AG20443 (cell line): ENCODE measurements at regions not wholly inside any gene's neighbourhood (a gene's known extent, or its start where the extent isn't known, plus 50 kb on each side); places are given as distances from the start of the nearest gene placed in this dataset.
A peak's percentile ranks its signal among the peaks of the same experiment; 100 is the strongest.

Experiments
- DNase-seq: peaks from one replicate; pipeline ENCODE4 v3.0.0; 2012; ENCODE audit warnings: low spot score, mixed read lengths

DNA sequence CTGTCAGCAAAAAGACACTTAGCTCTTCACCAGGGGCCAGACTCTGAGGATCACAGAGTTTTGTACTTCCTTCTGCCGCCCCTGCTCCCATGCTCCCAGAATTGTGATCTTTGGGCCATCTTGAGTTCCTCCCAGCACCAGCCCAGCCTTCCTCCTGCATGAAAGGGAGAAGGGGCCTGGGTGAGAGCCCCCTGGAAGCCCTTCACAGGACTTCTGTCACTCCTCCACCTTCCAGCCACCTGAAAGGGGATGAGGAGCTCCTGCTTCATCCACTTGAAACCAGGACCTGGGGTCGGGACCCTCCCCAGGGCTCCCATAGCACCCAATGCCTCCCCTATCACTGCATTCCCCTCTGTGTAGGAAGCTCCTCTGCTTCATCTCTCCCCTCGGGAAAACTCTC, 174.2 kb downstream of the BUD13 start:
- no peak for DNase-seq

DNA sequence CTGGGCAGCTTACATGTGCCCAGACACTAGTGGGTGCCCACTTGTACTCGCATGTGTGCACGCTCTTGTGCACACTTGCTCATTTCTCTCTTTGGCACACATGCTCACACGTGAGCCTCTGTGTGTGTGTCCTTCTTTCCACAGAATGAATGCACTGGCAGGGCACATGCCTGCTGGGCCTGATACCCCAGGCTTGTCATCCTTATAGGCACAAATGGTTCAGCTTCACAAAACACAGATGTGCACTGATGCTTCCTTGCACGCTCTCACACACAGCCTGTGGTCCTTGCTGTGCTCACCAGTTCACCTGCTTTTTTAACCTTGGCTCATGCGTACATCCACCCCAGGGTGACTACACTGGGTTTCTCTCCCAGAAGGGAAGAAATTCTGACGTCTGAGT, 174.8 kb downstream of the BUD13 start:
- DNase-seq: no peak

DNA sequence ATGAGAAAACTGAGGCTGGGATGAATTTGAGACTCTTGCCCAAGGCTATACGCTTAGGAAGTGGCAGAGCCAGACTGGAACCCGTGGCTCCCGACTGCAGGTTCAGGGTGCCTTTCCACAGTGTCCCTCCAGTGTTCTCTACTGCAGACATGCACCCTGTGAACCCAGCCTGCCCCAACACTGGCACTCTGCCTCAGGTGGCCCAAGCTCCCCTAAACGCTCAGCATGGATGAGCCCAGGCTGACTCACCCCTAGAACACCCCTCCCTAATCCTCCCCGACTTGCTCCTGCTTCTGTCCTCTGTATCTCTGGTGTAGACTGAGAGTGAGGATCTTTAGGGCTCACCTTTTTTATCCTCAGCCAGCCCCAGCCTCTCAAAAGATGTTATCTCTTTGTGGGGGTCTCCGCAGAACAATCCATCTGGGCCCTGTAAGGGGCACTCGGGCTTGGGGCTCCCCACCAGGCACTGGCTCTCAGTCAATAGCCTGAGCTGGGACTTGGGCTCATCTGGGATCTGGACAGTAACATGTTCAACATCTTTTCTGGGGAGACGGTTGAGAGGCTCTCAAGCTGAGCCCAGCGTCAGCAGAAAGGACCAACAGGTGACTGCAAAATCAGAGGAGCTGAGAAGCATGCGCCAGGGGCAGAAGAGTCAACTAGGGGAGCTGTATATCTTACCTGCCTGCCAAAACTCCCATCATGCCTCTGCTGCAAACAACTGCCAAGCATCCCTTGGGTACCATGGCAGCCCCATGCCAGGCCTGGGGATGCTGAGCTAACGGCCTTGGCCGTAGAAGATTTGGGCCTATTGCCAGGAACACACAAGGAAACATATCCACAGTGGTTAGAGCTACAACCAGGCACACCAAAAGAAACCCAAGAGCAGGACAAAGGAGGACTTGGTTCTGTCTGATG, 176.2 kb downstream of the BUD13 start:
- no peak for DNase-seq

DNA sequence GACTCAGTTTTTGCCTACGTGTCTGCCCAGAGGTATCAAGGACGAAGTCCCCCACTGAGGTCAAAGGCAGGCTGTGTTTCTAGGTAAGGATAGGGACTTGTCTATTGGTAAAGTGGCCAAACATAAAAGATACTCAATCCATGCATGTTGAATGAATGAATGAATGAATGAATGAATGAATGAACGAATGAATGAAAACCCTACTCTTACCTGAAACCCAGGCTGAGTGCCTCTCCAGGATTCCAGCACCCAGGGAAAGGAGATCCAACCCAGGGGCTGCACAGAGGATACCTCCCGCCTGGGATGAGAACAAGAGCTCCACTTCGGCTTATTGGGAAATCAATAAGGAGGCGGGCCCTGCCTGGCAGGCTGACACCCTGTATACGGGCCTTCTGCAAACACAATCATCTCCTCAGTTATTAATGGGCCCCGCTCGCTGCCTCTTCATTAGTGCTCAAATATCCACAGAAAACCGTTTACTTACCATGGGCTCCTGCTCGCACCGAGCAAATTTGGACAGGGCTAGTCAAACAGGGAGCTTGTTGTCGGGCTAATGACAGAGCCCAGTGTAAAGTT, 177.4 kb downstream of the BUD13 start:
- no peak for DNase-seq

DNA sequence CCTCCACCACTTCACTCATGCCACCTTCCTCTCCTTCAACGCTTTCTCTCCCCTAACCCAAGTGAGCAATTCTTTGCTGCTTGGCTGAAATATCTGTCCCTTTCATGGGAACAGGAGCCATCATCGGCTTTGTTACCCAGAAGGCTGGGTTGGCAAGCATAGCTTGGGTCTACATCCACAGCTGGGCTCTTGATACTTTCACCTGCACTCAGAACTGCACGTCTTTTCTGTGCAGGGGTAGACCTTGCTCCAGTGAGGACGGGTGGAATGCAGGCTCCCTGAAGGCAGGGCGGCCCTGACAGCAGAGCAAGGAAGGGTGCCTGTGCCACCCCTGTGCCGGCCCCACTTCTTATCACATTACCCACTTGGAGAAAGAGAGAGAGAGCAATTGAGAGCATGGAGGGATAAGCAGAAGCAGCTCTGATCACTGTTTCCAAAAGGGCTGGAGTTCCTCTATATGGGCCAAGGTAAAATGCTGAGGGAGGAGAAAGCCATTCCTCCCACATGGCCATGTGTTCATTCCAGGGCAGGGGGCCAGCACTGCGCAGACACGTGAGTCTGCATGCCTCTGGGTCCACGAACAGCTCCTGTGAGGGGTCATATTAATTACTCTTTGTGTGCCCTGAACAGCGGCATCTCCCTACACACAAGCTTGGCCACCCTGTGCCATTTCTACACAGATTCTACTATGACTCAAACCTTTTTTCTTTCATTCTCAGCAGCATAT, 181.8 kb downstream of the BUD13 start:
- no peak for DNase-seq

DNA sequence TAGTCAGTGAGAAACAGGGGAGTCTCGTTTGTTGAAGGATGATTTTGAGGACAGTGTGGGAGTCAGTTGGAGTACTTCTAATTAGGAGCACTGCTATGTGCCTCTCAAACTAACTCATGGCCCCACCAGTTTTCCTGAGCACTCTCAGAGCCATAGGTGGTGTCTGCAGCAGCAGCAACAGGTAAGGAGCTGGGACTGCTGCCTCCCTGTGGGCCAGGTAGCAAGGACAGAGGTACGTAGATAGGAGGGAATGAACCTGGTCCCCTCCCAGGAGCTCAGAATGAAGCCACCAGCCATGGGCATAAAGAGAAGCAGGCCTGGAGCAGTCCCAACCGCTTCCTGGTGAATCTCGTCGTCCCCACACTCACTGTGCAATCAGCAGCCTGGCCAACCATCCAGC, 183.4 kb downstream of the BUD13 start:
- DNase-seq: no peak

DNA sequence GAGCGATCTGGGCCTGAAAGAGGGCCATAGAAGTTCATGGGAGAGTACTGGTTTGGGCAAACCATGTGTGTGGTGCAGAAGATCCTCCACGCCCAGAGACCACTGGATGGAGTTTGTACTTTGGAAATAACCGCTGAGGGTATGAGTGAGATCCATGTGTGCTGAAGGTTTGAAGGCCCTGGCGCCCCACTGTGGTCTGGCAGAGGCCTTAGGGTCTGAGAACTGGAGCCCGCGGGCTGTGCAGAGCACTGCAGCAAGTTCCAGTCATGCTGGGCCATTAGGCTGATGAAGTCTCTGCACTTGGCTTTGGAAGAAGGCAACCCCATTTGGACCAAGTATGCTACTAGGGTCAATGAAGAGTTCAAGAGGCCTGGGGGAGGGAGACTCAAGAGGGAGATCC, 186.4 kb downstream of the BUD13 start:
- DNase-seq: no peak

DNA sequence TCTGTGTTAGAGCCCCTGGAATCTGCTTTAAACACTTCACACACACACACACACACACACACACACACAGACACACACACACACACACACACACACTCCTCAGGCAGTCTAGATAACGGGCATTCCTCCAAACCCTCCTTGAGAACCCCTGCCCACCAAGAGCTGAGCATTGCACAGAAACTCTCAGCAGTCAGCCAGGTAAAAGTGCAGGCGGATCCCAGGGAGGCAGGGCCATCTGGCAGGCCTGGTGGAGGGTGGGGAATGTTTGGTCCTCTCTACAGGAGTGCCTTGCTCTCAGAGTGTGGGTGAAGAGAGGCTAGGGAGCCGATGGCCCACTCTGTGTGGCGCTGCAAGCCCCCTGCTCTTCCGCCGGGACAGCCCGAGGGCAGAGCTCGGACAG, 190.2 kb downstream of the BUD13 start:
- DNase-seq: no peak

DNA sequence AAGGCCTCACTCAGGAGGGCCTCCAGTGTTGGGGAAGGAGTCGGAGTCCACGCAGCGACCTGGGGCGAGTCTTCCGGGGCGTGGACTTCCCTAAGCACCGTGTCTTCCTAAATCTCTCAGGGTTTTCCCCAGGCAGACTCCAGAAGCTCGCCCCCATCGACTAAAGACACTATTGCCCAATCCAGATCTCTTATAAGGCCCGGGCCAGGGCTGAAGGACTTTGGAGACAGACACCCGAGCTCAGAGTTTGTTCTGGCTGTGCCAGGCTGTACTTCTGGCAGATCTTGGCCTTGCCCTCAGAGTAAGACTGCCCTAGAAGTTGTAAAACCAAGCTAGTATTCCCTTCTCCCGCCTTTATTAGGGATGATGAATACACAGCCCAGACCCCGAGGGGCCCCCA, 191.4 kb downstream of the BUD13 start:
- DNase-seq: no peak

DNA sequence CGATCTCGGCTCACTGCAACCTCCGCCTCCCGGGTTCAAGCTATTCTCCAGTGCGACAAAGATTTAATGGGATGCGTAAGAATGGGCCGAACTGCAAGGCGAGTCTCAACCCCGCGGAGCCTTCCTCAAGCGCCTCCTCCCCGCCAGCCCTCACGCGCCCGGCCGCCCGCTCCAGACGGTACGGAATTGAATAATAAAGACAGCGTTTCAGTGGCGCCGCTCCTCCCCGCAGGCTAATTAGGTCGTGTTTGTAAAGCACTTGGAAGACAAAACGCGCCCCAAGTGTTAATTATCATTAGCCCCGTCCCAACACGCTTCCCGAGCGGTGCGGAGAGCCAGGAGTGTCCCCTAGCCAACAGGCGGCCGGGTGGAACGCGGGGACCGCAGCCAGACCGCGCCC, 192.0 kb downstream of the BUD13 start:
- DNase-seq: no peak

DNA sequence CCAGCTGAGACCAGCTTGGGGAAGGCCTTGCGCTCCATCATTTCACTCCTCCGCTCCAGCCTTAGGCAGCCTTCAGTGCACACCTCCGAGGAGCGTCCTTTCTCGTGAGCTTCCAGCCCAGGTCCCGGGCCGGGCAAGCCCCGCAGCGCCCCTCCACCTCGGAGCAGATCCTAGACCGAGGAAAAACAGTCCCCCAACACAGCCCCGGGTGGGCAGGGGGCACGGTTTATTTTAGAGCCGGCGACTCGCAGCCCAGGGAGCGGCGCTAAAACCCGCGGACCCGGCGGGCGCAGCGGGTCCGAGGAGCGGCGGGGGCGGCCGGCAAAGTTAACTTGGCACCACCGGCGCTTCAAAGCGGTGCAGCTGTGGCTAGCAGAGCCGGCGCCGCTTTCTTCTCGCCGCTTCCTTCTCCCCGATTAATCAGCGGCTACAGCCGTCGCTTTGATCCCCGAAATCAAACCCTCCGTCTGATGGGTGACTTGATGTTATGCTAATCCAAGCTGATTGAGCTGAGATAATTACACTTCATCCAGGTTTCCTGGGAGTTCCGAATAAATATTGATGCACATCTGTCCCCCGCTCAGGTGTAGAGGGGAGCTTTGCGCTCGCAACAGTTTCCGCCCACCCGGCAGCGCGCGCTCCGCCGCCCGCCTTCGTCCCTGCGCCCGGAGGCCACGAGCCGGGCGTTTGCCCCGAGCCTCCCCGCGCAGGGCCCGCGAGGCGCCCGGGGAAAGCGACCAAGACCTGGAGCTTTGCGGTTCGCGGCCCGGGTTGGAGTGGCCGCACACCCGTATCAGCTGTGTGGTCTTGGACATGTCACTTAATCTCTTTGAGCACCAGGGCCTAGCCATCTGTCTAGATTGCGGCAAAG, 192.7 kb downstream of the BUD13 start:
- DNase-seq: no peak

DNA sequence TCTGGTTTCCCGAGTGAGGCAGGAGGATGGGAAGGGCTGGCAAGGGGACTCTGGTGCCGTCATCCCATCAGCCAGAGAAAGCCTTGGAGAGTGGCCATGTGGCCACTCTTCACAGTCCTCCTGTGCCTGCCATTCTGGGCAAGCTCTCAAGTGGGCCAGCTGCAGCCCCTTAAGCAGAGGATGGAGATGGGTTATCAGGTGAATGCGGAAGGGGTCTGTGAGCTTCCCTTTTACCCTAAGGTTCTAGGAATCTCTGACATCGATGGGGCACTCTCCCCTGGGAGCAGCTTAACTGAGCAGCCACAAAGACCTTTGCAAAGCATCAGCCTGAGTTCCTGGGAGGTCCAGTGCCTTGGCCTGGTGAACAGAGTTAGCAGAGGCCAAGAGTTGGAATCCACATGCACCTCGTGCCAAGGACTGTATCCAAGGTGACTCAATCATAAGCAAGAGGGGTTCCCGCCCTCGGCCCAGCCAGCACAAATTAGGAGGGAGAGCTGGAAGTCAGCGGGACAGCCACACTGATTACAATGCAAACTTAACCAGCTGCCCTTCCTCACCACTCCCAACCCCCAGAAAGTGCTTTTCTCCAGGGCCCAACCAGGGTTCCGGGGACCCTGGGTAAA, 193.6 kb downstream of the BUD13 start:
- no peak for DNase-seq

DNA sequence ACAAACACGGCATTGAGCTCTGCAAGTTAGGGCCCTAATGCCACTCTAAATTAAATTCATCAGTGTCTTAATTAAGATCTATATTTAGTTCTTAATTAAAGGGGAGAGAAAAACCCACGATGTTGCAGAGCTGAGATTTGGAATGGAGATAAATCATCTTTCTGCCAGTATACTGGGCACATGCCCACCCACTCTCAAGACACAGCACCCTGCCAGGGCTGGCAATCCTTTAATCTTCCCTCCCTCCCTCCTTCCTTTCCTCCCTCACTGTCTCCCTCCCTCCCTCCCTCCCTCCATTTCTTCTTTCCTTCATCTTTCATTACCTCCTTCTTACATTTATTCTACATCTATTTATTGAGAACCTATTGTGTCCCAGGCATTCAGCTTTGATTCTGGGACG, 194.8 kb downstream of the BUD13 start:
- no peak for DNase-seq

DNA sequence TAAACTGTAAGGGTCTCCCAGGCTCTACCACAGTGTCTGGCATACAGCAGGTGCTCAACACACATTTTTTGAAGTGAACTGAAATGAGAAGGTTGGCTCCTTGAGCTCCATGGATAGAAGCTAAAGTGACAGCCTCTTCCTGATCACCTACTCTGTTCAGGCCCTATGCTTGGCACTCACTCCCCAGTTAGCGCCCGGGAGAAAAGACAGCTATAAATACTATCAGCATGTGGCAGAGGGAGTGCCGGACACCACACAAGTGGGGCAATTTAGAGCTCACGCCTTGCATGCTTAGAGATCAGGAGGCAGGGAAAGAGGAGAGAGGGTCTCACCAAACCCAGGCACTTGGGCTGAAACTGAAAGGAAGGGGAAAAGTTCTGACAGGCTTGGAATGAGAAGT, 195.5 kb downstream of the BUD13 start:
- DNase-seq: no peak

DNA sequence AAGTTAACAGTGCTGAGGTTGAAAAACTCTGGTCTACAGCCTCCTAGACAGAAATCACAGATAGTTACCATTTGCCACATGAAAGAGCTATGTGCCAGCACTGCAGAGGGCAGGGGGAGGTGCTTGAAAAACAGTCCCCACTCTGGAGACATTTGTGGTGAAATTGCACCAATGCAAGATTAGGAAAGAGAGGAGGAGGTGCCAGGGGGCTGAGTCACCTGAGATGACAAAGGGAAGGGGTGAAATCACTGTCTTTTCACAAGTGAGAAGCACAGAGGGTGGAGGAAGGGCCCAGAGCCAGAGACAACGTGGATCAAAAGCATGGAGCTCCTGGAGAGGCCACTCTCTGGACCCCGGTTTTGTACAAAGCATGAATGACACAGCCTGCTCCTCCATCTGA, 196.3 kb downstream of the BUD13 start:
- no peak for DNase-seq

DNA sequence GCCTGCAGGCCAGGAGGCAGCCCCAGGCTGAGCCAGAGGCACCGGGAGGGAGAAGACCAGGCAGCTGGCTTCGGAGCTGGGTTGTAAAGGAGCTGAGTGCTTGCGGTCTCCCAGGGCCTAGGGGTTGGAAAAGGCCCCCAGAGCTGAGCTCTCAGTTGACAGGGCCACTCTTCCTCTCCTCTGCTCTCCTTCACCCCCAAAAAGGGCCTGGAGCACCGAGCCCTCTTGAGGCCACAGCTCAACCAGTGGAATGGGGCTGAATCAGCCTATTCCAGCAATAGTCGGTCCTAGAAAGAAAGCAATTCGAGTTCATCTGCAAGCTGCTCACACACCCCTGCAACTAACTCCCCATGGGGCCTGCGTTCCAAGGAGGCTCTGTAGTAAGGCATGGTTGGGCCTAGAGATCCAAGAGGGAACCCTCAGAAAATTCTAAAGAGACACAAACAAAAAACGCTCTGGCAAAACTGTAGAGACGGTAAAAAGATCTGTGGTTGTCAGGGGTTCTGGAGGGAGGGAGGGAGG, 205.0 kb downstream of the BUD13 start:
- no peak for DNase-seq

DNA sequence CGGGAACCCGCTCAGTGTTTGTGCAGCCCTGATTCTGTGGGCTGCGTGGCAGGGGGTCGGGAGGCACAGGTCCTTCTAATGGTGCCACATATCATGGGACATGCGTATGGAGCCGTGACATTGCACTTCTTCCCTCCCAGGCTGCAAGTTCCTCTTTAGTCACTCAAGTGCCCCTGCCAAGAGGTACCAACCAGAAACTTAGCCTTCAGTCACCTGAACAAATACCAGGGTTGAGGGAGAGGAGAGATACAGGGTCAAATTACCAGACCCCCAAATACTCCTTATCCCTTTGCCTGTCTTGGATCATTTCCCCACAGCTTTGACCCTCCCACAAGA, 209.1 kb downstream of the BUD13 start:
- no peak for DNase-seq

DNA sequence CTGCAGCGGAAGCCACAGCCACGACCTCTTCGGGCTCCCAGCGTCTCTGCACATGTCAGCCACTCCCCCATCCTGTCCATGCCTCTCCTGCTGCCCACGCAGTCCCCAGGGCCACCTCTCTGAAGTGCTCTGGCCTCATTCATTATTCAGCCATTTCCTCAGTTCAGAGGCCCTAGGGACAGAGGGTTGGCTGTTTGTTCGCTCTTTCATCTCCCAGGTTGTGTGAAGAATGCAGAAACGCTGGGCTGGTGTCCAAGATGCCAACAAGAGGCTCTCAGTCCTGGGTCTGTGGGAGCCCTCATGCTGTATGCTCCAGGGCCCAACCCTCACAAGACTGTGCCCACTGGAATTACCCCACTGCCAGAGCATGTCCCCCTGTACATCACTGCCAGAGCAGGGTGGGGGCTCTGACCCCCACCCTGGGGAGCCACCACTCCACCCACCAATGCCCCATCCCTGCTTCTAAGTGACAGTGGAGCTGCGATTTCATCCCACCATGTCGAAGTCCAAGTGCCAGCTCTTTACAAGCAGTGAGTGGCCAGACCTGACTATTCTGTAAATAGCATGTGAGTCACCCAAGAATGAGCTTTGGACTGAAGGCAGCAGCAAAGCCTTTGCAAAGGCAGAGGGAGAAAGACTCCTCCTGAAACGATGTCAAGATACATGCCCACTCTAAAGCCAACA, 209.6 kb downstream of the BUD13 start:
- DNase-seq: peak; percentile 51

DNA sequence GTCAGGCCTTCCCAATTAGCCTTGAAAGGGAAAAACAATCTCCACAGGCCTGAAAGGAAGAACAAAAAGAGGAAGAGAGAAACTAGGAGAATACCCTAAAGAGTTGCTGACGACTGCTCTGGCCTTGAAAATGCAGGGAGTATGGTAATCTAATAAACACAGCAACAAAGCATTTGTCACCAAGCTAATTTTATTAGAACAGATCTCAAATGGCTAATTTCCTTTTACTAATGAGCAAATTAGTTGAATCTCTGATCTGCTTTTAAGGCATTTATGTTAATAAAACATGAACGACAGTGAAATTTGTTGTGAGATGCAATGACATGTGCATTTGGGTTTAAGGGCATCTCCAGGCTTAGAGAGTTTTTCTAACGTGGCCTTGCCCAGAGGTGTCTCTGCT, 212.2 kb downstream of the BUD13 start:
- no peak for DNase-seq

DNA sequence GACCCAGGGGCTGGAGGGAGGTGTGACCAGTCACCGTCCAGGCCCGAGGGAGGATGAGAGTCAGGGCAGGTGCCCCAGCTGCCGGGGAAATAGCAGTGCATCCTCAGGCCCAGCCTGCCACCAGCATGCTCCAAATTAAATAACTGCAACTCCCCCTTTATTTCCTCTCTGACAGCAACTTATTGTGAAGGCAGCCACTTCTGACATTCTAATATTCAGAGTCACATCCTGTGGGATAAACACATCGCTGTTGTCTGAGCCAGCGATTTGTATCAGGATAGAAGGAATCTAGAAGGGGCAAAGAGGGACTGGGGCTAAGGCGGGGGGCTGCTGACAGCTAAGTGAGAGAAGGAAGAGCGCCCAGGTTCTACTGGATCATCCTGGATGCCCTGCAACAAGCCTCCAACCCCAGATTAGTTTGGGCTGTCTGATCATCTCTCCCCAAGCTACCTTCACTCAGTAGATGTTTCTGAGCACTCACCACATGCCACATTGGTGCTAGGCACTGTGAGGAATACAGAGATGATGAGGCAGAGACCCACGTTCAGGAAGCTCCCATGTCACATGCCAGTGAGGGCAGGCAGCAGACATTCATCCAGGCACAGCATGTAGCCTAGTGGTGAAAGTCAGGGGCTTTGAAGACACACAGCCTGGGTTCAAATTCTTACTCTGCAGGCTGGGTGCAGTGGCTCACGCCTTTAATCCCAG, 214.1 kb downstream of the BUD13 start:
- DNase-seq: peak; percentile 42
